ENCODE measurements at regions not wholly inside any gene's neighbourhood (a gene's known extent, or its start where the extent isn't known, plus 50 kb on each side); places are given as distances from the start of the nearest gene placed in this dataset.

- no peak for TF ChIP-seq CTCF (IDR thresholded peaks at IDR 0.05; ENCODE audit: insufficient read depth, low read depth, low read length, missing control alignments)
- H3K4me3 ChIP-seq (ENCODE audit: low read depth, low read length): no peak overlapping the region
- DNase-seq (ENCODE audit: low read depth): no peak
These were observed 52.0 kb upstream of the IVNS1ABP start for GRCh38 chr1:185368913-185369491.

DNA sequence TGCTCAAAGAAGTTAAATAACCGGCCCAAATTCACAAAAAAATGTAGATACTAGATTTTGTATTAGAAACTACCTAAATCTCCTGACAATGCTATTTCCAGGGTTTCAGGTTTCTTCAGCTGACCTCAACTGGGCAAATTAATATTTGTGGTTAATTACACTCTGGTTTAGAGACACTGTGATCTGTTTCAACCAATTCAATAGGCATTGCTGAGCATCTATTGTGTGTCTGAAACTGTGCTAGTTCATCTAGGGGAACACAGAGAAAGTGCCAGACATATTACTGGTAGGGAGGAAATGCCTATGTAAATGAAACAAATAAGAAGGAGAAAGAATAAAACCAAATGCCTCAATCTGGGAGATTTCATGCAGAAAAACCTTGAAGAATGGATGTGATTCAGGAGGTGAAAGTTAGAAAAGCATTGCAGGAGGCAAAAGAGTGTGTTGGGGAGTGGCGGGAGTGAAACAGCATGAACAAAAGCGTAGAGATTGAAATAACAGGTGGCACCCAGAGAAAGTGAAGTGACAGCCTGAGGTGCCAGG, 51.3 kb upstream of the IVNS1ABP start:
- H3K4me3 ChIP-seq (ENCODE audit: low read depth, low read length): no peak overlapping the region
- no peak for DNase-seq (ENCODE audit: low read depth)
- TF ChIP-seq CTCF (IDR thresholded peaks at IDR 0.05; ENCODE audit: insufficient read depth, low read depth, low read length, missing control alignments): no peak

DNA sequence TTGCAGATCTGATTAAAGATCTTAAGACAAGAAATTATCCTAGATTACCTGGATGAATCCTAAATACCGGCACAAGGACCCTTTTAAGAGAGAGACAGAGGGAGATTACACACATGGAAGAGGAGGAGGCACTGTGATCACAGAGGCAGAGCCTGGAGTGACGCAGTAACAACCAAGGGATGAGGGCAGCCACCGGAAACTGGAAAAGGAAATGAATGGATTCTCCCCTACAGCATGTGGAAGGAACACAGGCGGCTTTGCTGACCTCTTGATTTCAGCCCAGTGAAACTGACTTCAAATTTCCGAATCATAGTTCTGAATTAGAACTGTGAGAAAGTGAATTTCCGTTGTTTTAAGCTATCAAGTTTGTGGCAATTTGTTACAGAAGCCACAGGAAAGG, 50.2 kb upstream of the IVNS1ABP start:
- DNase-seq (ENCODE audit: low read depth): no peak
- no peak overlapping the region for H3K4me3 ChIP-seq (ENCODE audit: low read depth, low read length)
- no peak for TF ChIP-seq CTCF (IDR thresholded peaks at IDR 0.05; ENCODE audit: insufficient read depth, low read depth, low read length, missing control alignments)

Data from GM12865 (cell line).